ENCODE measurements at regions not wholly inside any gene's neighbourhood (a gene's known extent, or its start where the extent isn't known, plus 50 kb on each side); places are given as distances from the start of the nearest gene placed in this dataset.

DNA sequence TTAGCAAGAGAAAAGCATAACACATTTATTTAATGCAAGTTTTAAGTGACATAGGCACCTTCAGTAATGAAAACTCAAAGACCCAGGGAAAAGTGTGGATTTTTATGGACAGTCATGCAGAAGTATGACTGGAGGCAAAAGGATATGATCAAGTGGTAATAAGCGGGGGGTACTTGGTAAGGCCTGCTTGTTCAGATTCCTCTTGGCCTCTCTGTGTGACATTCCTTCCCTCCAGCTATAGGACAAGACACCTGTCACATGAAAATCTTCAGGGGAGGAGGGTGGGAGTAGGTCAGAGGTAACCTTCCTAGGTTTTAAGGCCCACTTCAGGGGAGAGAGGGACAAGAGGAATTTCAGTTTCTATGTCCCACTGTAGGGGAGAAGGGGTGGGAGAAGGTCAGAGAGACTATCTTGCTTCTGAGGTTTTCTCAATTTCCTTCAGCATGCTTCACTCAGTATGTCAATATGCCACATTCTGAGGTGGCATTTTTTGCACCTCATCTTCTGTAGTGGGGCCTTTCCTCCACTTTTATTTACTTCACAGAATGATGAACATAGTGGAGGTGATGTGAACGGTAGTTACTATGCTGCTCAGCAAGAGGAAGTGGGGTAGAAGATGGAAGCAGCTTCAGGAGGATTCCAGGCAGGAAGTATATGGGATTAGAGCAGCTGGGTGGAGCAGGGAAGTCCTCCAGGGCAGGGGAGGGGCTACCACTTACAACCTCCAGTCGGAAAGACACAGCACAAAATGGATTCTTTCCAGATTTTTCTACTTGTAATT lies 73.2 kb upstream of the RFC3 start:
- H3K4me1 ChIP-seq (ENCODE audit: low read length), result no peaks in the 10 kb centered on the region
- H3K36me3 ChIP-seq (replicated peaks; ENCODE audit: insufficient read depth, low read length), result no peaks in the 10 kb centered on the region
- H3K9me3 ChIP-seq (replicated peaks; ENCODE audit: insufficient read depth, low read length), result no peaks in the 10 kb centered on the region
- H3K79me2 ChIP-seq (ENCODE audit: low read length), result no peaks in the 10 kb centered on the region
- no peak overlapping the region for H2AFZ ChIP-seq (ENCODE audit: low read length)
- H3K4me3 ChIP-seq (ENCODE audit: low read length), result no peak overlapping the region
- H4K20me1 ChIP-seq (ENCODE audit: insufficient read depth, low read length), result no peaks in the 10 kb centered on the region
- H3K9ac ChIP-seq (ENCODE audit: low read length), result no peak overlapping the region
- no peak for DNase-seq
- no peaks in the 10 kb centered on the region for H3F3A ChIP-seq (ENCODE audit: insufficient read depth, low read length)
- H3K9me2 ChIP-seq (replicated peaks; ENCODE audit: insufficient read depth, low read length), result no peaks in the 10 kb centered on the region
- no peak overlapping the region for H3K27ac ChIP-seq (ENCODE audit: low read length)
- H3K27me3 ChIP-seq (replicated peaks; ENCODE audit: insufficient read depth, low read length), result no peaks in the 10 kb centered on the region
- TF ChIP-seq EZH2phosphoT487 (IDR thresholded peaks at IDR 0.05; ENCODE audit: low read length), result no peak
- no peak for TF ChIP-seq EZH2 (optimal IDR thresholded peaks at IDR 0.05; ENCODE audit: low read depth, low read length)
- TF ChIP-seq, protein P1, sequence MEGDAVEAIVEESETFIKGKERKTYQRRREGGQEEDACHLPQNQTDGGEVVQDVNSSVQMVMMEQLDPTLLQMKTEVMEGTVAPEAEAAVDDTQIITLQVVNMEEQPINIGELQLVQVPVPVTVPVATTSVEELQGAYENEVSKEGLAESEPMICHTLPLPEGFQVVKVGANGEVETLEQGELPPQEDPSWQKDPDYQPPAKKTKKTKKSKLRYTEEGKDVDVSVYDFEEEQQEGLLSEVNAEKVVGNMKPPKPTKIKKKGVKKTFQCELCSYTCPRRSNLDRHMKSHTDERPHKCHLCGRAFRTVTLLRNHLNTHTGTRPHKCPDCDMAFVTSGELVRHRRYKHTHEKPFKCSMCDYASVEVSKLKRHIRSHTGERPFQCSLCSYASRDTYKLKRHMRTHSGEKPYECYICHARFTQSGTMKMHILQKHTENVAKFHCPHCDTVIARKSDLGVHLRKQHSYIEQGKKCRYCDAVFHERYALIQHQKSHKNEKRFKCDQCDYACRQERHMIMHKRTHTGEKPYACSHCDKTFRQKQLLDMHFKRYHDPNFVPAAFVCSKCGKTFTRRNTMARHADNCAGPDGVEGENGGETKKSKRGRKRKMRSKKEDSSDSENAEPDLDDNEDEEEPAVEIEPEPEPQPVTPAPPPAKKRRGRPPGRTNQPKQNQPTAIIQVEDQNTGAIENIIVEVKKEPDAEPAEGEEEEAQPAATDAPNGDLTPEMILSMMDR (IDR thresholded peaks at IDR 0.05; ENCODE audit: low read length), result no peak
- no peak overlapping the region for H3K4me2 ChIP-seq (ENCODE audit: low read depth, low read length)

DNA sequence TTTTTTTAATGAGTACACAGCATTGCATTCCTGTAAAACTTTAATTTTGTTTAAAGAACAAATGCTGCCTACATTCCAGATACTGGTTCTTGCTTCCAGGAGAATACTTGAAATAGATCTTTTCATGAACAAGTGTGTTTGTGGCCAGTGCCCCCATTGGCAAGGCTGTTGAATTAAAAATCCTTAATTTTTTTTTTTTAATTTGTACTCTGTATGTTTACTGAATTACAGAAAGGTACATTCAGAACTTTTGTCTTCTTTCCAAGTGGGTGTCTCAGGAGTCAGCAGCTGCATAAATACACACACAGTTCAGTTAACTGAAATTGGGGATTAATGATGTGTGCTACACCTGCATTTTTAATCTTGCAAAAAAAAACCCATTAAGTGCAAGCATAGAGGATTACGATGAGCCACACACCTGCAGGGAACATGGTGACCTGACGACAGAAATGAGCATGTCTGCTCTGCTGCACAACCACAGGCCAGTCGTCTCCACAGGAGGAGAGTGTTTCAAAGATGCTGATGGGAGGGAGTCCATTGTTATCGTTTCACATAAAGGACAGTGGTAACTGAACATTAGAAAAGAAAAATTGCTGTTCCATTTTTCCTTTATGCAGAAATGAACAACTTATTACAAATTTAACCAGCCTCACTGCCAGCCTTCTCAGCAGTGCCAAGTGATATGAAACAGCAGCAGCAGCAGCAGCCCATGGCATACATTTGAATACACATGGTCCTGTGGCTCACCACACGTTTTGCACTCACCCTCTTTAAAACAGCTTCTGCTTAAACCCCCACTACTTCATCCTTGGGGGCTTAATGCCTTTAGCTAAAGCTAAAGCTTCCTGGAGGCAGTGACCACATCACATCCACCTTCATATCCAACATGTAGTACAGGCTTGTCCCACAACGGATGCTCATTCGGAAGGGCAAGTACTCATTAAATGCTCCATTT lies 72.3 kb upstream of the RFC3 start:
- Histone ChIP-seq H3K9me2 (replicated peaks; ENCODE audit: insufficient read depth, low read length) (no peaks in the 10 kb centered on the region), H3K4me3 (ENCODE audit: low read length) (no peak overlapping the region), H3K36me3 (replicated peaks; ENCODE audit: insufficient read depth, low read length) (no peaks in the 10 kb centered on the region), H3K9me3 (replicated peaks; ENCODE audit: insufficient read depth, low read length) (no peaks in the 10 kb centered on the region), H3K79me2 (ENCODE audit: low read length) (no peaks in the 10 kb centered on the region), H3K27me3 (replicated peaks; ENCODE audit: insufficient read depth, low read length) (no peaks in the 10 kb centered on the region), H3K27ac (ENCODE audit: low read length) (no peak overlapping the region), H3K4me2 (ENCODE audit: low read depth, low read length) (no peak overlapping the region), H2AFZ (ENCODE audit: low read length) (no peak overlapping the region), H3K4me1 (ENCODE audit: low read length) (no peaks in the 10 kb centered on the region), H3F3A (ENCODE audit: insufficient read depth, low read length) (no peaks in the 10 kb centered on the region), H4K20me1 (ENCODE audit: insufficient read depth, low read length) (no peaks in the 10 kb centered on the region), H3K9ac (ENCODE audit: low read length) (no peak overlapping the region)
- DNase-seq, result no peak
- TF ChIP-seq EZH2phosphoT487 (IDR thresholded peaks at IDR 0.05; ENCODE audit: low read length) (no peak), EZH2 (optimal IDR thresholded peaks at IDR 0.05; ENCODE audit: low read depth, low read length) (no peak)
- TF ChIP-seq, protein P1 (IDR thresholded peaks at IDR 0.05; ENCODE audit: low read length), result no peak

DNA sequence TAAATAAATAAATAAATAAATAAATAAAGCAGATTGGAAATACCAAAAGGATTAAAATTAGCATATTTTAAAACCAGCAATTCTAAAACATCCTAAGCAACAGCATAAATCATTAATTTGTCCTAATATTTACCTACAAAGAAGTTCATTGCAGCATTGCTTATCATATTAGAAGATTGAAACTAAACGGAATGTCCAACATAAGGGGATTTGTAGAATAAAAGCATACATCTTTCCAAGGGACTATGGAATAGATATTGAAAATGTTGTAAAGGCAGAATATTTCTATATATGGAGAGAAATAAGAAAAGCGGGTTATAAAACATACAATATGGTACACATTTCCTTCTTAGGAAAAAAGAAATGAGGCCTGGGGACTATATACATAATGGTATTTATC lies 71.1 kb upstream of the RFC3 start:
- Histone ChIP-seq H3K9me3 (replicated peaks; ENCODE audit: insufficient read depth, low read length) (no peaks in the 10 kb centered on the region), H3K36me3 (replicated peaks; ENCODE audit: insufficient read depth, low read length) (no peaks in the 10 kb centered on the region), H3F3A (ENCODE audit: insufficient read depth, low read length) (no peaks in the 10 kb centered on the region), H2AFZ (ENCODE audit: low read length) (no peak overlapping the region), H3K27ac (ENCODE audit: low read length) (no peak overlapping the region), H3K4me1 (ENCODE audit: low read length) (no peaks in the 10 kb centered on the region), H3K4me3 (ENCODE audit: low read length) (no peak overlapping the region), H3K9ac (ENCODE audit: low read length) (no peak overlapping the region), H3K4me2 (ENCODE audit: low read depth, low read length) (no peak overlapping the region), H3K79me2 (ENCODE audit: low read length) (no peaks in the 10 kb centered on the region), H3K27me3 (replicated peaks; ENCODE audit: insufficient read depth, low read length) (no peaks in the 10 kb centered on the region), H4K20me1 (ENCODE audit: insufficient read depth, low read length) (no peaks in the 10 kb centered on the region), H3K9me2 (replicated peaks; ENCODE audit: insufficient read depth, low read length) (no peaks in the 10 kb centered on the region)
- no peak for DNase-seq
- TF ChIP-seq, protein P1 (IDR thresholded peaks at IDR 0.05; ENCODE audit: low read length), result no peak
